ENCODE measurements at regions not wholly inside any gene's neighbourhood (a gene's known extent, or its start where the extent isn't known, plus 50 kb on each side); places are given as distances from the start of the nearest gene placed in this dataset.

- no peak for TF ChIP-seq CTCF (IDR thresholded peaks at IDR 0.05; ENCODE audit: extremely low read depth, missing control alignments)
- no peak for DNase-seq (ENCODE audit: low spot score)
Measured at GRCh38 chr20:6705926-6706548, 61.4 kb upstream of the BMP2 start.

- DNase-seq (ENCODE audit: low spot score) = no peak
- TF ChIP-seq CTCF (IDR thresholded peaks at IDR 0.05; ENCODE audit: extremely low read depth, missing control alignments) = no peak
Measured at GRCh38 chr20:6705106-6705766, 62.2 kb upstream of the BMP2 start.

DNA sequence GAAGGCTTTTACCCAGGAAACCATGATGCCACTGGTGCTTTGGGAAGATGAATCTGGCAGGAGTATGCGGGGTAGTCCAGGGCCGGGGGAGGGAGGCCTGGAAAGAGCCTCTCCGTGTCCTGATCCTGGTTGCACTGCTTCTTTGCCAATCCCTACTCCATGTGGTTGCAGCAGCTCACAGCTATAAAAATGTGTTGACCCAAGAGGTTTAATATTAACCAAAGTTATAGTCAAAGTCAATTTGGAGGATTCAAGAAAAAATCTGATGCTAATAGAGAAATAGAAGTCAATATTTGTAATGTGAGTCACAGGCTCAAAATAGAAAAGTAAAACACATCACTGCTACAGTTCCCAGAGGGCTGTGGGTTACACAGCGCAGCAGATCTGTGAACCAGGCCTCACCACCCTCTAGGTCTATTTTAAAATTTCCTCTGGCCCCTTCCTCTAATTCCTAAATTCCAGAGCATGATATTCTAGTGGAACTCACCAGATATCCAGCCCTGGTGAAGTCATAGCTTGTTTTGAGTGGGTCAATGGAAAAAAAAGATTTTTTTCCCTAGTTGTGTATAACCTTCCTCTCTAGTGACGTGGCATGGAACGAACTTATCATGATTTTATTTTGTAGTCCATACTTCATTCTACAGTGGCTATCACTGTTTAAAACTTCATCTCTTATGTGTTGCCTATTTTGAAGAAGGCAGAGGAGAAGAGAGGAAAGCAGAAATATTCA is 63.2 kb upstream of the BMP2 start:
- no peak for TF ChIP-seq CTCF (IDR thresholded peaks at IDR 0.05; ENCODE audit: extremely low read depth, missing control alignments)
- DNase-seq (ENCODE audit: low spot score) = no peak

GRCh38 chr20:6703656-6704055 is 63.8 kb upstream of the BMP2 start:
- TF ChIP-seq CTCF (IDR thresholded peaks at IDR 0.05; ENCODE audit: extremely low read depth, missing control alignments) = no peak
- DNase-seq (ENCODE audit: low spot score) = no peak

GRCh38 chr20:6703047-6703446 is 64.4 kb upstream of the BMP2 start:
- TF ChIP-seq CTCF (IDR thresholded peaks at IDR 0.05; ENCODE audit: extremely low read depth, missing control alignments) = no peak
- DNase-seq (ENCODE audit: low spot score) = no peak

DNA sequence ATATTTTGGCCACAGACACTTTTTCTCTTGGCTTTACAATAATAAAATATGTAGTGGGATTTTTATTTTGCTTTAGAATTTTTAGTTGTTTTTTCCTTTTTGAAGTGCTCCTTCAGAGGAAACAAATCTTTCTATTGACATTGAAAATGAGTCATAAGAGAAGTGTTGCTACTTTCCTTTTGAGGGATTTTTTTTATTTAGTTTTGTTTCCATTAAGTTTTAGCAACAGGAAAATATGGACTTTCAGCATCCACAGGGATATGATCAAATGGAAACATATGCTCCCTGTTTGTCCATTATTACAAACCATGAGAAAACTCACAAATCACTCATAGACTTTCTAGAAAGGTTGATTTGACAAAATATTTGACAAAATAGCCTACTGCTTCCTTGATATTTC is 65.3 kb upstream of the BMP2 start:
- no peak for DNase-seq (ENCODE audit: low spot score)
- no peak for TF ChIP-seq CTCF (IDR thresholded peaks at IDR 0.05; ENCODE audit: extremely low read depth, missing control alignments)
